Upper lobe of left lung (tissue), 6 donors: ENCODE measurements at regions not wholly inside any gene's neighbourhood (a gene's known extent, or its start where the extent isn't known, plus 50 kb on each side); places are given as distances from the start of the nearest gene placed in this dataset.

Experiments
- ATAC-seq, 2 donors: fragments of 200-7000 bp; cut with Tn5 transposase; one replicate each; pipeline ENCODE4 v1.9.1; 2022; ENCODE audit warnings: mild to moderate bottlenecking in 2 of 2, moderate library complexity in 2 of 2; ENCODE audit not compliant: low FRiP score in 2 of 2
- DNase-seq, 2 donors: peaks; one replicate each; pipeline ENCODE4 v3.0.0-alpha.2; 2019 to 2020
- H3K27ac ChIP-seq, 4 donors: fragments of 200-600 bp; sonication (generic); one replicate each; pipeline ENCODE4 v1.5.1; 2016 to 2019
- H3K27me3 ChIP-seq, 4 donors: fragments of 200-600 bp; sonication (generic); one replicate each; pipeline ENCODE4 v1.5.1; 2017 to 2019
- H3K36me3 ChIP-seq, 4 donors: fragments of 200-600 bp; sonication (generic); one replicate each; pipeline ENCODE4 v1.5.1; 2016 to 2019
- H3K4me1 ChIP-seq, 4 donors: fragments of 200-600 bp; sonication (generic); one replicate each; pipeline ENCODE4 v1.5.1; 2018 to 2019
- H3K4me3 ChIP-seq, 4 donors: fragments of 200-600 bp; sonication (generic); one replicate each; pipeline ENCODE4 v1.5.1; 2017 to 2019; ENCODE audit warnings: mild to moderate bottlenecking in 2 of 4, moderate library complexity in 1 of 4
- H3K9me3 ChIP-seq, 4 donors: fragments of 200-600 bp; sonication (generic); one replicate each; pipeline ENCODE4 v1.5.1; 2018 to 2019
- CTCF ChIP-seq, 6 experiments: fragments of 450-650 bp in 4 of 6; fragments of 200-600 bp in 2 of 6; sonication (generic) in 2 of 6; IDR thresholded peaks; one replicate each; pipeline ENCODE4 v1.5.1; 2016 to 2019; ENCODE audit warnings: antibody characterized with exemption in 6 of 6
- EP300 ChIP-seq, 4 donors: sonication (generic); formaldehyde crosslinking; IDR thresholded peaks; one replicate each; pipeline ENCODE4 v1.5.1; 2017; ENCODE audit warnings: antibody characterized with exemption in 4 of 4, control low read depth in 2 of 4
- POLR2A ChIP-seq, 4 donors: fragments of 450-650 bp; IDR thresholded peaks; one replicate each; pipeline ENCODE4 v1.5.1; 2016 to 2017; ENCODE audit warnings: antibody characterized with exemption in 4 of 4, mild to moderate bottlenecking in 2 of 4
- POLR2AphosphoS5 ChIP-seq, 2 donors: sonication (generic); formaldehyde crosslinking; IDR thresholded peaks; one replicate each; pipeline ENCODE4 v1.5.1; 2017; ENCODE audit warnings: antibody characterized with exemption in 2 of 2
- WGBS, 2 donors: methylation state at CpG; one replicate each; pipeline ENCODE4 v1.1.5; 2017 to 2018; 5-methylcytosine and 5-hydroxymethylcytosine counted together
- donor health status: DM: no; HTN: no; CAD: no; lungs with moderate emphysema.
- donor health status: DM: no; HTN: yes; CAD: no; lungs with severe emphysema.

- 91 to 96% methylated on average over 14 to 18 of the region's 18 CpGs for WGBS, 2 donors
- no peak for TF ChIP-seq CTCF (IDR thresholded peaks at IDR 0.05)
- no peak for TF ChIP-seq POLR2AphosphoS5 (IDR thresholded peaks at IDR 0.05)
- no peak for TF ChIP-seq POLR2A (IDR thresholded peaks at IDR 0.05)
- no peak for TF ChIP-seq EP300 (IDR thresholded peaks at IDR 0.05)
- H3K27ac ChIP-seq = no peak overlapping the region
- no peaks in the 10 kb centered on the region for H3K9me3 ChIP-seq
- H3K36me3 ChIP-seq = no peaks in the 10 kb centered on the region
- H3K4me1 ChIP-seq = peaks cover 0 to 5% (median 0%) of the 10 kb centered on the region in 4 donors
- DNase-seq = no peak
- no peaks in the 10 kb centered on the region for H3K27me3 ChIP-seq
- no peak overlapping the region for H3K4me3 ChIP-seq
- no peak for ATAC-seq
Observed at GRCh38 chr20:60211618-60212463, 253.6 kb downstream of the CDH26 start.

GRCh38 chr20:60212695-60213094, 254.5 kb downstream of the CDH26 start:
- no peaks in the 10 kb centered on the region for H3K36me3 ChIP-seq
- no peak overlapping the region for H3K4me3 ChIP-seq
- no peaks in the 10 kb centered on the region for H3K9me3 ChIP-seq
- no peaks in the 10 kb centered on the region for H3K27me3 ChIP-seq
- TF ChIP-seq POLR2AphosphoS5 (IDR thresholded peaks at IDR 0.05) = no peak
- no peak for TF ChIP-seq EP300 (IDR thresholded peaks at IDR 0.05)
- no peak for TF ChIP-seq POLR2A (IDR thresholded peaks at IDR 0.05)
- no peak for TF ChIP-seq CTCF (IDR thresholded peaks at IDR 0.05)
- no peak for DNase-seq
- no peak overlapping the region for H3K27ac ChIP-seq
- ATAC-seq = no peak
- H3K4me1 ChIP-seq = peaks cover 0 to 5% (median 0%) of the 10 kb centered on the region in 4 donors
- 81 to 83% methylated on average over 3 of the region's 3 CpGs for WGBS, 2 donors

- H3K27me3 ChIP-seq = no peaks in the 10 kb centered on the region
- H3K36me3 ChIP-seq = no peaks in the 10 kb centered on the region
- 84 to 87% methylated on average over 14 of the region's 14 CpGs for WGBS, 2 donors
- DNase-seq = no peak
- peaks cover 0 to 5% (median 0%) of the 10 kb centered on the region in 4 donors for H3K4me1 ChIP-seq
- H3K4me3 ChIP-seq = no peak overlapping the region
- no peak for TF ChIP-seq CTCF (IDR thresholded peaks at IDR 0.05)
- no peaks in the 10 kb centered on the region for H3K9me3 ChIP-seq
- H3K27ac ChIP-seq = no peak overlapping the region
- no peak for ATAC-seq
Observed at GRCh38 chr20:60213126-60213893, 255.1 kb downstream of the CDH26 start.

GRCh38 chr20:60214901-60215815, 256.9 kb downstream of the CDH26 start:
- H3K36me3 ChIP-seq = no peaks in the 10 kb centered on the region
- no peaks in the 10 kb centered on the region for H3K27me3 ChIP-seq
- no peak overlapping the region for H3K4me3 ChIP-seq
- 59 to 60% methylated on average over 17 of the region's 17 CpGs for WGBS, 2 donors
- H3K27ac ChIP-seq = no peak overlapping the region
- ATAC-seq (no peak), DNase-seq (no peak)
- H3K9me3 ChIP-seq = no peaks in the 10 kb centered on the region
- H3K4me1 ChIP-seq = peaks cover 0 to 5% (median 0%) of the 10 kb centered on the region in 4 donors
- TF ChIP-seq CTCF (IDR thresholded peaks at IDR 0.05) = no peak
- TF ChIP-seq EP300 (IDR thresholded peaks at IDR 0.05) = no peak
- TF ChIP-seq POLR2A (IDR thresholded peaks at IDR 0.05) = no peak
- TF ChIP-seq POLR2AphosphoS5 (IDR thresholded peaks at IDR 0.05) = no peak
